Kidney (tissue), 13 donors: ENCODE measurements at regions not wholly inside any gene's neighbourhood (a gene's known extent, or its start where the extent isn't known, plus 50 kb on each side); places are given as distances from the start of the nearest gene placed in this dataset.
"Not testable (repeated sequence)": the region's sequence is repeated elsewhere in the genome, so short reads cannot be mapped to it uniquely, and the experiment has no call there.

Experiments
- DNase-seq, 5 donors: peaks; one replicate each; pipeline ENCODE4 v3.0.0-alpha.2; 2013 to 2020
- FAIRE-seq: peaks from 2 replicates; lab custom pipeline; 2012; peaks lifted over from hg19 to GRCh38; lab: Jason Lieb, UNC
- H3K27ac ChIP-seq, 2 donors: one replicate each; pipeline ENCODE4 v1.7.0; 2013; ENCODE audit warnings: low read depth in 2 of 2, low read length in 2 of 2, inconsistent platforms in 1 of 2
- H3K27me3 ChIP-seq: one replicate; pipeline ENCODE4 v1.7.1; 2013; ENCODE audit warnings: low read length, inconsistent platforms; ENCODE audit not compliant: control insufficient read depth, insufficient read depth
- H3K36me3 ChIP-seq, 3 donors: one replicate each; pipeline versions ENCODE4 v1.7.0 to v1.7.1; 2013; ENCODE audit warnings: low read length in 3 of 3, control low read depth in 1 of 3, inconsistent platforms in 1 of 3; ENCODE audit not compliant: insufficient read depth in 3 of 3, control insufficient read depth in 2 of 3
- H3K4me1 ChIP-seq, 3 donors: one replicate each; pipeline versions ENCODE4 v1.7.0 to v1.7.1; 2013; ENCODE audit warnings: low read length in 3 of 3, inconsistent platforms in 1 of 3, low read depth in 1 of 3; ENCODE audit not compliant: control insufficient read depth in 2 of 3, insufficient read depth in 2 of 3
- H3K4me3 ChIP-seq, 3 donors: one replicate each; pipeline versions ENCODE4 v1.7.0 to v1.8.1; 2013; ENCODE audit warnings: low read length in 3 of 3, control low read depth in 1 of 3, inconsistent platforms in 1 of 3
- H3K9ac ChIP-seq, 3 donors: one replicate each; pipeline versions ENCODE4 v1.7.0 to v1.7.1; 2013; ENCODE audit warnings: low read length in 3 of 3, control low read depth in 1 of 3, inconsistent platforms in 1 of 3
- H3K9me3 ChIP-seq, 3 donors: one replicate each; pipeline versions ENCODE4 v1.7.0 to v1.7.1; 2013; ENCODE audit warnings: low read length in 3 of 3, control low read depth in 1 of 3, inconsistent platforms in 1 of 3; ENCODE audit not compliant: control insufficient read depth in 2 of 3, insufficient read depth in 1 of 3
- intact Hi-C: fragments of 100-400 bp; cut with DNase I; formaldehyde crosslinking; loops from one replicate; pipeline ENCODE4 v1.11.1; 2022
- TF ChIP-seq, protein P1 (sequence below): IDR thresholded peaks from 3 replicates; pipeline ENCODE4 v1.5.1; 2012; ENCODE audit warnings: mild to moderate bottlenecking, moderate library complexity, borderline replicate concordance; ENCODE audit not compliant: insufficient read depth; ENCODE audit errors: extremely low read depth
- donor health status: control.
- donor health status: control.
- donor health status: control.
- donor health status: control.
- donor health status: control.
- donor health status: DM: yes; HTN: yes; CAD: no.
- donor health status: Normal renal cell carcinoma (clear cell type).

DNA sequence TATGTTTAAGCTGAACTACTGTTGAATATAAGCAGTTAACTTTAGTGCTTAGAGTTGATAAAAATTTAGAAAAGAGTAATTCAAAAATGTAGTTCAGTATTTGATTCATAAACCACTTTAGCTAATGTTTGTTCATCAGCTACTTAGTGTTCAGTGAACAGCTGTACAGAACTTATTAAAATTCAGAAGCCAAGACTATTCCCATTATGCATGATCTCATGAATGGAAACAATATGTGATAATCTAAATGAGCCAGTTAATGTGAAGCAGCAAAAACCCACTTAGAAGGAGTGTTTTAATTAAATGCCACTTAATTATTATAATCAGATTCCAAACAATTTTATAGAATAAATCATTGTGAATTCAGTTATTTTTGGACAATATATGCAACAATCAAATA is 92.9 kb upstream of the NEGR1 start:
- no peaks in the 10 kb centered on the region for H3K36me3 ChIP-seq
- H3K27ac ChIP-seq, result no peak overlapping the region
- H3K27me3 ChIP-seq, result no peaks in the 10 kb centered on the region
- H3K9me3 ChIP-seq, result no peaks in the 10 kb centered on the region
- H3K4me1 ChIP-seq, result no peaks in the 10 kb centered on the region
- TF ChIP-seq, protein P1, sequence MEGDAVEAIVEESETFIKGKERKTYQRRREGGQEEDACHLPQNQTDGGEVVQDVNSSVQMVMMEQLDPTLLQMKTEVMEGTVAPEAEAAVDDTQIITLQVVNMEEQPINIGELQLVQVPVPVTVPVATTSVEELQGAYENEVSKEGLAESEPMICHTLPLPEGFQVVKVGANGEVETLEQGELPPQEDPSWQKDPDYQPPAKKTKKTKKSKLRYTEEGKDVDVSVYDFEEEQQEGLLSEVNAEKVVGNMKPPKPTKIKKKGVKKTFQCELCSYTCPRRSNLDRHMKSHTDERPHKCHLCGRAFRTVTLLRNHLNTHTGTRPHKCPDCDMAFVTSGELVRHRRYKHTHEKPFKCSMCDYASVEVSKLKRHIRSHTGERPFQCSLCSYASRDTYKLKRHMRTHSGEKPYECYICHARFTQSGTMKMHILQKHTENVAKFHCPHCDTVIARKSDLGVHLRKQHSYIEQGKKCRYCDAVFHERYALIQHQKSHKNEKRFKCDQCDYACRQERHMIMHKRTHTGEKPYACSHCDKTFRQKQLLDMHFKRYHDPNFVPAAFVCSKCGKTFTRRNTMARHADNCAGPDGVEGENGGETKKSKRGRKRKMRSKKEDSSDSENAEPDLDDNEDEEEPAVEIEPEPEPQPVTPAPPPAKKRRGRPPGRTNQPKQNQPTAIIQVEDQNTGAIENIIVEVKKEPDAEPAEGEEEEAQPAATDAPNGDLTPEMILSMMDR, result no peak
- H3K4me3 ChIP-seq, result no peak overlapping the region
- H3K9ac ChIP-seq, result no peak overlapping the region
- intact Hi-C loops, result no loop called here
- DNase-seq (no peak), FAIRE-seq (no peak)

DNA sequence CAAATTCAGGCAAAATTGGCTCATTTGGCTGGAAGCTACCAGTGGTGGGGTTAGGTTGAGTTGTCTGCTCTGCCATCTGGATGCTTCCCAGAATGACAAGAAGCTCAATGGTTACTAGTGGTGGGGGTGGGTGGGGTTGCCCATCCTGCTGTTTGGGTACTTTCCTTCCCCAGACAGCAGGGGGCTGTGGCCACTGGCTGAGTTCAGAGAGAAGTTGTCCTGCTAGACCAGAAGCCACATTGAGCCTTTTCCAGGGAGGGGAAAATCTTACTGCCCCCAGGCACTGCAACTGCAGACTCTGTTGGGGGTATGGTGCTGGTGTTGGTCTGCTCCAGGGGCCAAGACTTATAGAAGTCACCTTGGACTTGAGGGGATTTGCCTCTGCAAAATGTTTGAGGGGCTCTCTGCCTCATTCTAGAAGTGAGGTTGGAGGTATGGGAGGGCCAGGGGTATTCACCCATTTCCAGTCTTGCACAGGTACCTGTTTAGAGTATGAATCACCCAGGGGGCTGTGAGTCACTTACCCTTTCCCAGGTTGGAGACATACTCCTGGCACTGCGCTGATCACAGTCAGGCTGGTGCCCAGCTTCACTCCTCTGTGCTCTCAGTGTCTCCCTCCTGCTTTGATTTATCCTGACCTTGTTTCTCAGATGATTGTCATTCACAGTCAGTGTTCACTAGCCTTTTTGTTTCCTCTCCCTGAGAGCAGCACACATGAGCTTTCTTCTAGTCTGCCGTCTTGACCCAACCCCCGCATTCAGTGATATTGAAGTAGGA is 89.1 kb upstream of the NEGR1 start:
- H3K27me3 ChIP-seq, result no peaks in the 10 kb centered on the region
- DNase-seq (no peak), FAIRE-seq (no peak)
- no peaks in the 10 kb centered on the region for H3K9me3 ChIP-seq
- H3K4me3 ChIP-seq, result no peak overlapping the region
- no peak overlapping the region for H3K9ac ChIP-seq
- H3K27ac ChIP-seq, result no peak overlapping the region
- H3K4me1 ChIP-seq, result no peaks in the 10 kb centered on the region
- intact Hi-C loops, result no loop called here
- TF ChIP-seq, protein P1, result no peak
- H3K36me3 ChIP-seq, result no peaks in the 10 kb centered on the region

DNA sequence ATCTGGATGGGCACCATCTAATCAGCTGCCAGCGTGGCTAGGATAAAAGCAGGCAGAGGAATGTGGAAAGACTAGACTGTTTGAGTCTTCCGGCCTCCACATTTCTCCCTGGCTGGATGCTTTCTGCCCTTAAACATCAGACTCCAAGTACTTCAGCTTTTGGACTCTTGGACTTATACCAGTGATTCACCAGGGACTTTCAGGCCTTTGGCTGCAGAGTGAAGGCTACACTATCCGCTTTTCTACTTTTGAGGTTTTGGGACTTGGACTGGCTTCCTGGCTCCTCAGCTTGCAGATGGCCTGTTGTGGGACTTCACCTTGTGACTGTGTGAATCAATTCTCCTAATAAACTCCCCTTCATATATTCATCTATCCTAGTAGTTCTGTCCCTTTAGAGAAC is 88.5 kb upstream of the NEGR1 start:
- intact Hi-C loops, H3K4me1 ChIP-seq, H3K36me3 ChIP-seq, H3K9ac ChIP-seq, DNase-seq, H3K27me3 ChIP-seq, H3K4me3 ChIP-seq, FAIRE-seq, H3K27ac ChIP-seq, H3K9me3 ChIP-seq: not testable (repeated sequence)

DNA sequence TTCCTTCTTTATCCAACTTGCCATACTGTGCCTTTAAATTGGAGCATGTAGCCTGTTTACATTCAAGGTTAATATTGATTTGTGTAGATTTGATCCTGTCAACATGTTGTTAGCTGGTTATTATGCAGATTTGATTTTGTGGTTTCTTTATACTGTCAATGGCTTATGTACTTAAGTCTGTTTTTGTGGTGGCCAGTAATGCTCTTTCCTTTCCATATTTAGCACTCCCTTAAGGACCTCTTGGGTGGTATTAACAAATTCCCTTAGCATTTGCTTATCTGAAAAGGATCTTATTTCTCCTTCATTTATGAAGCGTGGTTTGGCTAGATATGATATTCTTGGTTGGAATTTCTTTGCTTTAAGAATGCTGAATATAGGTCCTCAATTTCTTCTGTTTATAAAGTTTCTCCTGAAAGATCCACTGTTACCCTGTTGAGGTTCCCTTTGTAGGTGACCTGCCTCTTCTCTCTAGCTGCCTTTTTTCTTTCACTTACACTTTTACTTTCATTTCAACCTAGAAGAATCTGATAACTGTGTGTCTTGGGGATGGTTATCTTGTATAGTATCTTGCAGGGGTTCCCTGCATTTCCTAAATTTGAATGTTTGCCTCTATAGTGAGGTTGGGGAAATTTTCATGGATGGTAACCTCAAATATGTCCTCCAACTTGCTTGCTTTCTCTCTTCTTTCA is 86.9 kb upstream of the NEGR1 start:
- FAIRE-seq (no peak), DNase-seq (no peak)
- Histone ChIP-seq H3K9me3 (no peaks in the 10 kb centered on the region), H3K36me3 (no peaks in the 10 kb centered on the region), H3K4me1 (no peaks in the 10 kb centered on the region), H3K27ac (no peak overlapping the region), H3K27me3 (no peaks in the 10 kb centered on the region), H3K4me3 (no peak overlapping the region), H3K9ac (no peak overlapping the region)
- TF ChIP-seq, protein P1, result no peak
- intact Hi-C loops, result no loop called here
